ENCODE measurements at regions not wholly inside any gene's neighbourhood (a gene's known extent, or its start where the extent isn't known, plus 50 kb on each side); places are given as distances from the start of the nearest gene placed in this dataset.
A peak's percentile ranks its signal among the peaks of the same experiment; 100 is the strongest.
"Not testable (repeated sequence)": the region's sequence is repeated elsewhere in the genome, so short reads cannot be mapped to it uniquely, and the experiment has no call there.

DNA sequence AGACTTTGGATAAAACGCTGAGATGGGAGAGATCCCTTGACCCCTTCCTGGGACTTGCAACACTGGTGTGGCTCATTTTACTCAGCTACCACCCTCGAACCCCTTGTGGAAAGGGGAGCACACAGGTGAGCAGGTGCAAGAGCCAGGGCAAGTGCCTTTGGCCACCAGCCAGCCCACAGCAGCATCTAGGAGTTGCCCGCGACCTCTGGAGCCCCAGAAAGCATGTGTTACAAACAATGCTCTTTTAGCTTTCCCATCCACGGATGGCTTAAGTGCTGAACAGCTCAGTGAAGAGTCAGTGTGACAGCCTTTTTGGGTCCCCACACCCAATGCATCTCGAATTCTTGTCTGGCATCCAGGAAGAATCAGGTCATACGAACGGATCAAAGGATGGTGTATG is 197.8 kb downstream of the MEMO1 start:
- DNase-seq (no peak), ATAC-seq (replicated peaks) (no peak)
- Mint-ChIP-seq H3K27ac (no peak overlapping the region), H3K27me3 (no peaks in the 10 kb centered on the region), H3K4me3 (no peak overlapping the region), H3K9me3 (peaks cover 0 to 1% of the 10 kb centered on the region in 2 donors), H3K36me3 (no peaks in the 10 kb centered on the region), H3K4me1 (peaks cover 11 to 16% of the 10 kb centered on the region in 2 donors)

DNA sequence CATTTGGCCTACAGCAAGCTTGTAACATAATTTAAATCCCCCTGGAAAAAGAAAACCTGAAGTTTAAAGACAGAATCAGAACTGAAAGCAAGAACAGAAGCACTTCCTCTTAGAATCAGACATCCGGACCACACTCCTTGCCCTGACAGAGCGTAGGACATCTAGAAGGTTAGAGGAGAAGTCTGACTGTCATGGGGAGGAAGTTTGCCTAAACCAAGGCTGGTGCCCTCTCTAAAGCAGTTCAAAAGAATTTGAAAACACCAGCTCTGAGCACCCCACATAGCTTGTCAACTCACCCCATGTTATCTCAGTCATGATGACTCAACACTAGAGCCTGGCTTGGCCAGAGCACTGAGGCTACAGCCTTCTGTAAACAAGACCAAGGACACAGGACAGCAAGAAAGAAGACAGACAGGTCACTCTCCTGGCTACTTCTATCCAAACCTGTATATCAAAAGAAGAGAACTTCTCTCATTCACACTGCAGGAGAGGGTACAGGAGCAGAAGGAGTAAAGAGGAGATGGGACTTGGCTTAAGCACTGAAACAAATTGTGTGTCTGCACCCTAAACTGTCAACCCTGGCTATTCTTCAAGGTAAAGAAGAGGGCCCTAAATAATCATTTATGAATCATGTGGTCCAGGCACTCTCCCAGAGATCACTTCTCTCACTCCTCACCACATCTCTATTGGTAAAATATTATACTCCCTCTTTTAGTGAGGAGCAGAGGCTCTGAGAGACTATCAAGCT is 198.6 kb downstream of the MEMO1 start:
- no peaks in the 10 kb centered on the region for H3K36me3 Mint-ChIP-seq
- peak overlapping the region; percentile 73 for H3K27ac Mint-ChIP-seq
- peak; percentile 35 for DNase-seq
- no peaks in the 10 kb centered on the region for H3K27me3 Mint-ChIP-seq
- peak; percentile 100 for ATAC-seq (replicated peaks)
- no peak overlapping the region for H3K4me3 Mint-ChIP-seq
- H3K4me1 Mint-ChIP-seq: peaks cover 11 to 16% of the 10 kb centered on the region in 2 donors
- H3K9me3 Mint-ChIP-seq: no peaks in the 10 kb centered on the region

DNA sequence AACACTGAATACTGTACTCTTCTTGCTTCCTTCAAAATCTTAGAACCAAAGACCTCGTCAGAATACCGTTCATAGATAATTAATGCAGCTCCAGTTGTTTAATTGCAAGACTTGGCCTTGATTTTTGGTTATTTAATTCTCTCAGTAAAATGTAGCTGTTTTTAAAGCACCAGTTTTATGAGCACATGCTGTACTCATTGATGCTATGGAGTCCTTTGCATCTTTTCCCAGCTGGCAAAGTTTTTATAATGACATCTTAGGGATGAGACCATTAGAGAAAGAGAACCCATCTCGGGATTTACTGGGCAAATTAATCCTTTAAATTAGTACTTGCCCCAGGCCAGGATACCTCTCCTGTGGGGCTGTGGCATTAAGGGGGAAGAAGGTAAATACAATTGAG is 199.3 kb downstream of the MEMO1 start:
- Mint-ChIP-seq H3K4me1 (peaks cover 11 to 16% of the 10 kb centered on the region in 2 donors), H3K27ac (peak overlapping the region; percentile 73), H3K9me3 (no peaks in the 10 kb centered on the region), H3K36me3 (no peaks in the 10 kb centered on the region), H3K4me3 (no peak overlapping the region), H3K27me3 (no peaks in the 10 kb centered on the region)
- ATAC-seq (replicated peaks): no peak
- no peak for DNase-seq

DNA sequence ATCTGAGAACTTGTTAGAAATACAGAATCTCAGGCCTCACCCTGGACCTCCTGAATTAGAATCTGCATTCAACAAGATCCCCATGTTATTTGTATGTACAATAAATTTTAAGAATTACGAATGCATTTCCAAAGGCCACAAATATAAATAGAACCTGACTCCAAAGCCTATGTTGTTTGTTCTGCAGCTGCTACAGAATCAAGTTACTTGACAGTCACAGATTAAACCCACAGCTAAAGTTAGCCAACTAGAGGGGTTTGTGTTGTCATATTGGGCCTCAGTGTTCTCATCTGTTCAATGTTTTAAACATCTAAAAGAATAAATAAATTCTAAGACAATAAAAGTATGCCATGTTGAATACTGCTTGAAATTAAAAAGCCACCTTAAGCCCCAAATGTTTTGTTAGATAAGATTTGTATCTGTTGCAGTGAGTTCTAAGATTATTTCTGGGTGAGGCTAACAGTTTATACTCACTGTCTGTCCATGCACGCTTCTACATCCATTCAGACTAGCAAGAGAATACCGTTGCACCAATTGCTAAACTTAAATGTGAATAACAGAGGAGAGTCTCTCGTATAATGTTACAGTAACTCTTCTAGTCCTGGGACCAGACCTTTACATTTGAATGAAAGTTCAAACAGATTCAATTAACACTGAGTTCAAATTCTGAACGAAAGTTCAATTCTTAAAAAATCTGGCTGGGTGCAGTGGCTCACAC is 200.4 kb downstream of the MEMO1 start:
- peaks cover 0 to 6% of the 10 kb centered on the region in 2 donors for H3K27me3 Mint-ChIP-seq
- no peak overlapping the region for H3K27ac Mint-ChIP-seq
- no peak for DNase-seq
- peaks cover 11 to 16% of the 10 kb centered on the region in 2 donors for H3K4me1 Mint-ChIP-seq
- no peak overlapping the region for H3K4me3 Mint-ChIP-seq
- H3K9me3 Mint-ChIP-seq: no peaks in the 10 kb centered on the region
- no peaks in the 10 kb centered on the region for H3K36me3 Mint-ChIP-seq
- no peak for ATAC-seq (replicated peaks)

- no peak for ATAC-seq (replicated peaks)
- Mint-ChIP-seq H3K4me1 (no peaks in the 10 kb centered on the region), H3K27ac (no peak overlapping the region), H3K4me3 (no peak overlapping the region), H3K36me3 (no peaks in the 10 kb centered on the region), H3K27me3 (peaks cover 11 to 17% of the 10 kb centered on the region in 2 donors), H3K9me3 (peaks cover 0 to 1% of the 10 kb centered on the region in 2 donors)
- DNase-seq: no peak
These were observed 205.1 kb downstream of the MEMO1 start for GRCh38 chr2:31805688-31806087.

GRCh38 chr2:31803481-31804153 is 207.2 kb downstream of the MEMO1 start:
- H3K36me3 Mint-ChIP-seq; H3K9me3 Mint-ChIP-seq; H3K4me1 Mint-ChIP-seq; ATAC-seq (replicated peaks); DNase-seq; H3K27ac Mint-ChIP-seq; H3K4me3 Mint-ChIP-seq: not testable (repeated sequence)
- peaks cover 11 to 17% of the 10 kb centered on the region in 2 donors for H3K27me3 Mint-ChIP-seq

DNA sequence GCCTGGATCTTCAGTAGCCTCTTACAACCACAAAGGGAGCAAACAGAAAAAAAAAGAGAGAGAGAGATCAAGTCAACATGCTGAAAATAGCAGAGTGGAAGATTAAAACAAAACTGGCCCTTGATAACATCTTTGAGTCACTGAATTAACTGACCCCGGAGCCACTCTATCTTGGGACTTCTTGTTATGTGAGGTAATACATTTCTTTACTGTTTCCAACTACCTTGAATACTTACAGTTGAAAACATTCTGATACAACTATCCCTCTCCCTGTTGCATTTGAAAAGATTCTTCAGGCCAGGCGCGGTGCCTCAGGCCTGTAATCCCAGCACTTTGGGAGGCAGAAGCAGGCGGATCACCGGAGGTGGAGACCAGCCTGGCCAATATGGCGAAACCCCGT is 208.1 kb downstream of the MEMO1 start:
- peaks cover 9% of the 10 kb centered on the region in 2 donors for H3K9me3 Mint-ChIP-seq
- no peak overlapping the region for H3K27ac Mint-ChIP-seq
- DNase-seq (no peak), ATAC-seq (replicated peaks) (no peak)
- no peak overlapping the region for H3K4me3 Mint-ChIP-seq
- no peaks in the 10 kb centered on the region for H3K4me1 Mint-ChIP-seq
- no peaks in the 10 kb centered on the region for H3K36me3 Mint-ChIP-seq
- peaks cover 11 to 17% of the 10 kb centered on the region in 2 donors for H3K27me3 Mint-ChIP-seq

GRCh38 chr2:31799282-31799681 is 211.5 kb downstream of the MEMO1 start:
- H3K4me1 Mint-ChIP-seq; H3K36me3 Mint-ChIP-seq; H3K27ac Mint-ChIP-seq; ATAC-seq (replicated peaks); H3K4me3 Mint-ChIP-seq; DNase-seq: not testable (repeated sequence)
- H3K27me3 Mint-ChIP-seq: peaks cover 6 to 20% of the 10 kb centered on the region in 2 donors
- H3K9me3 Mint-ChIP-seq: peaks cover 14 to 16% of the 10 kb centered on the region in 2 donors

DNA sequence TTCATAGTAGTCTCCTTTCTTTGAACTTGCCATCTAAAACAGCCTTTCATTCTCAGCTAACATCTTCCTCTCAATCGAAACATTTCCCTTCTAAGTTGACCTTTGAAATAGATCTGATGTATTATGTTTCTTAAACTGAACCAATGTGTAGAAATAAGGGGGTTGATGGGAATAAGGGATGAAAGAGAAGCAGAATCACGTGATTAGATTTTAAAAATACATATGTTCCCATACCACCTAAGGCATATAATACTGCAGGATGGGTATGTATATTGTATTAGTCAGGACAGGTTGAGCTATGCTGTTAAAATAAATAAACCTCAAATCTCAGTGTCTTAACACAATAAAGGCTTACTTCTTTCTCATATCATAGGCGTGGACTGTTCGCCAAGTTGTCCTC is 207.5 kb upstream of the SRD5A2 start:
- no peak overlapping the region for H3K27ac Mint-ChIP-seq
- peaks cover 9 to 25% of the 10 kb centered on the region in 2 donors for H3K27me3 Mint-ChIP-seq
- H3K36me3 Mint-ChIP-seq: no peaks in the 10 kb centered on the region
- ATAC-seq (replicated peaks) (no peak), DNase-seq (no peak)
- no peaks in the 10 kb centered on the region for H3K4me1 Mint-ChIP-seq
- peaks cover 0 to 5% of the 10 kb centered on the region in 2 donors for H3K9me3 Mint-ChIP-seq
- no peak overlapping the region for H3K4me3 Mint-ChIP-seq

GRCh38 chr2:31785876-31786275 is 205.1 kb upstream of the SRD5A2 start:
- Mint-ChIP-seq H3K4me1 (no peaks in the 10 kb centered on the region), H3K4me3 (no peak overlapping the region), H3K27me3 (peaks cover 5 to 32% of the 10 kb centered on the region in 2 donors), H3K36me3 (no peaks in the 10 kb centered on the region), H3K27ac (no peak overlapping the region), H3K9me3 (peaks cover 10 to 11% of the 10 kb centered on the region in 2 donors)
- peak; percentile 36 to 39 for ATAC-seq (replicated peaks)
- no peak for DNase-seq

GRCh38 chr2:31784868-31785267 is 204.1 kb upstream of the SRD5A2 start:
- no peaks in the 10 kb centered on the region for H3K4me1 Mint-ChIP-seq
- no peaks in the 10 kb centered on the region for H3K36me3 Mint-ChIP-seq
- peaks cover 11 to 42% of the 10 kb centered on the region in 2 donors for H3K27me3 Mint-ChIP-seq
- DNase-seq (no peak), ATAC-seq (replicated peaks) (no peak)
- no peak overlapping the region for H3K4me3 Mint-ChIP-seq
- H3K9me3 Mint-ChIP-seq: peaks cover 13% of the 10 kb centered on the region in 2 donors
- H3K27ac Mint-ChIP-seq: no peak overlapping the region

GRCh38 chr2:31783446-31784091 is 202.8 kb upstream of the SRD5A2 start:
- not testable (repeated sequence) for ATAC-seq (replicated peaks); H3K27ac Mint-ChIP-seq; H3K4me3 Mint-ChIP-seq; H3K36me3 Mint-ChIP-seq; DNase-seq; H3K4me1 Mint-ChIP-seq
- H3K9me3 Mint-ChIP-seq: peaks cover 13% of the 10 kb centered on the region in 2 donors
- peaks cover 18 to 42% of the 10 kb centered on the region in 2 donors for H3K27me3 Mint-ChIP-seq

GRCh38 chr2:31778153-31778552 is 197.4 kb upstream of the SRD5A2 start:
- peaks cover 34 to 52% of the 10 kb centered on the region in 2 donors for H3K27me3 Mint-ChIP-seq
- DNase-seq (no peak), ATAC-seq (replicated peaks) (no peak)
- H3K9me3 Mint-ChIP-seq: peaks cover 8 to 13% of the 10 kb centered on the region in 2 donors
- H3K4me1 Mint-ChIP-seq: no peaks in the 10 kb centered on the region
- H3K36me3 Mint-ChIP-seq: no peaks in the 10 kb centered on the region
- H3K4me3 Mint-ChIP-seq: no peak overlapping the region
- no peak overlapping the region for H3K27ac Mint-ChIP-seq

- H3K9me3 Mint-ChIP-seq: no peaks in the 10 kb centered on the region
- ATAC-seq (replicated peaks) (no peak), DNase-seq (no peak)
- H3K36me3 Mint-ChIP-seq: no peaks in the 10 kb centered on the region
- no peak overlapping the region for H3K4me3 Mint-ChIP-seq
- H3K4me1 Mint-ChIP-seq: no peaks in the 10 kb centered on the region
- no peak overlapping the region for H3K27ac Mint-ChIP-seq
- peaks cover 6 to 10% of the 10 kb centered on the region in 2 donors for H3K27me3 Mint-ChIP-seq
These were observed 190.0 kb upstream of the SRD5A2 start for GRCh38 chr2:31770741-31771140.
